ENCODE measurements at regions not wholly inside any gene's neighbourhood (a gene's known extent, or its start where the extent isn't known, plus 50 kb on each side); places are given as distances from the start of the nearest gene placed in this dataset.

- peak; percentile 35 for DNase-seq (ENCODE audit: low read depth)
Measured at GRCh38 chr9:13628526-13628925, 349.0 kb upstream of the MPDZ start.

GRCh38 chr9:13627502-13627901 lies 348.0 kb upstream of the MPDZ start:
- no peak for TF ChIP-seq CTCF (IDR thresholded peaks at IDR 0.05; ENCODE audit: insufficient read depth, low read depth, low read length, missing control alignments)
- DNase-seq (ENCODE audit: low read depth), result no peak
- no peak overlapping the region for H3K4me3 ChIP-seq (ENCODE audit: low read length)

More at GRCh38 chr9:13628526-13628925, 349.0 kb upstream of the MPDZ start:
- H3K4me3 ChIP-seq (ENCODE audit: low read length), result no peak overlapping the region
- TF ChIP-seq CTCF (IDR thresholded peaks at IDR 0.05; ENCODE audit: insufficient read depth, low read depth, low read length, missing control alignments), result no peak

- H3K4me3 ChIP-seq (ENCODE audit: low read length), result no peak overlapping the region
- DNase-seq (ENCODE audit: low read depth), result no peak
- TF ChIP-seq CTCF (IDR thresholded peaks at IDR 0.05; ENCODE audit: insufficient read depth, low read depth, low read length, missing control alignments), result no peak
Measured at GRCh38 chr9:13627071-13627470, 347.6 kb upstream of the MPDZ start.

- DNase-seq (ENCODE audit: low read depth), result no peak
- TF ChIP-seq CTCF (IDR thresholded peaks at IDR 0.05; ENCODE audit: insufficient read depth, low read depth, low read length, missing control alignments), result no peak
- H3K4me3 ChIP-seq (ENCODE audit: low read length), result no peak overlapping the region
Measured at GRCh38 chr9:13626601-13627000, 347.1 kb upstream of the MPDZ start.

GRCh38 chr9:13621872-13622564 lies 342.5 kb upstream of the MPDZ start:
- no peak overlapping the region for H3K4me3 ChIP-seq (ENCODE audit: low read length)
- TF ChIP-seq CTCF (IDR thresholded peaks at IDR 0.05; ENCODE audit: insufficient read depth, low read depth, low read length, missing control alignments), result no peak
- DNase-seq (ENCODE audit: low read depth), result no peak

- H3K4me3 ChIP-seq (ENCODE audit: low read length), result no peak overlapping the region
- no peak for DNase-seq (ENCODE audit: low read depth)
- no peak for TF ChIP-seq CTCF (IDR thresholded peaks at IDR 0.05; ENCODE audit: insufficient read depth, low read depth, low read length, missing control alignments)
Measured at GRCh38 chr9:13616491-13617035, 337.1 kb upstream of the MPDZ start.

All from epithelial cell of esophagus (primary cell).